Cerebellar nuclear complex (tissue), 1 donor: ENCODE measurements at regions not wholly inside any gene's neighbourhood (a gene's known extent, or its start where the extent isn't known, plus 50 kb on each side); places are given as distances from the start of the nearest gene placed in this dataset.
"Not testable (repeated sequence)": the region's sequence is repeated elsewhere in the genome, so short reads cannot be mapped to it uniquely, and the experiment has no call there.

Experiments
- DNase-seq, 2 experiments: peaks; one replicate each; lab custom pipeline; 2025; lab: John Stamatoyannopoulos, UW

DNA sequence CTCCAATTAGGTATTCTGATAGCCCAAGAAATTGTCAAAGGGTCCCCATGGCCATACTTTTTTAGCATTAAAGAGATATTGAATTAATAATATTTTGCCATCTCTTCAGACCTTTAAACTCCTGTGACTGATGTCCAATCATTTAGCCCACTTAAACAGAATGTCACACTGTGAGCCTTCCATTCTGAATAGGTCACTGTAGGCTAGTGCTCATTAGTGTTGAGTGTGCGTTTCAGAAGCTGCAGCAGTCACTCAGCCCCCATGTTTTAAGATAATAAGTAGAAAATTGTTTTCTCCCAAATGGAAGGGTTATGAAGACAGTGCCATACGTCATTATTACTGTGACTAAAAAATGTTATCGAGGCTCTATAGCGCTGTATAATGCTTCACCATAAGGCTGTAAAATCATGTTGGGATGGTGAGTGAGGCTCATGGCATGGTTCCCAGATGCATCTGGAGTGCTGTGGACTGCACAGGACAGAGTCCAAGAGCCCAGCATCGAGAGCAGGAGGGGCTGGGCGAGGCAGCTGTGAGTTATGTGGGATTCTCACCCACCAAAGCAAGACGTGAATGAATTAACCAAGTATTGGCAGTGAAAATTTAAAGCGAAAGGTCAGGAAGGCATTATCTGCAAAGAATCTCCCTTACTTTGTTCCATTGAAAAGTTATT, 2112.9 kb upstream of the WWC1 start:
- DNase-seq: no peak

GRCh38 chr5:166185185-166185584, 2106.3 kb upstream of the WWC1 start:
- no peak for DNase-seq

GRCh38 chr5:166188501-166189325, 2102.7 kb upstream of the WWC1 start:
- DNase-seq: no peak

DNA sequence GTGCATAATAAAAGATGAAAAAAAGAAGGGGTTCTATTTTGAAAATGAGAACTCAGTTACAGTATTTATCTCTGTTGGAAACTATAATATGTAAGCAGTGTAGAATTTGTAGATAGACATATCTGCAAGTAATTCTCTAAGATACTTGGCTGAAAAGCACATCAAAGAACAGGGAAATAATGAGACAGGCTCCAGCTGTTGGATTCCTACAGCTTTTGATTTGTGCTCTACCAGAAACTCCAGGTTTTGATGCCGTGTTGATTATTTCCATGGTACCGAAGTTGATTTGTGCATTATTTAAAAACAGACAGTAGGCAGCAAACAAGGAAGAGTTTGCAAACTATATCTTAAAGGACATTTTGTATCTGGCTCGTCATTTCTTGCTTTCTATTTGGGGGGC, 2098.7 kb upstream of the WWC1 start:
- DNase-seq: no peak

DNA sequence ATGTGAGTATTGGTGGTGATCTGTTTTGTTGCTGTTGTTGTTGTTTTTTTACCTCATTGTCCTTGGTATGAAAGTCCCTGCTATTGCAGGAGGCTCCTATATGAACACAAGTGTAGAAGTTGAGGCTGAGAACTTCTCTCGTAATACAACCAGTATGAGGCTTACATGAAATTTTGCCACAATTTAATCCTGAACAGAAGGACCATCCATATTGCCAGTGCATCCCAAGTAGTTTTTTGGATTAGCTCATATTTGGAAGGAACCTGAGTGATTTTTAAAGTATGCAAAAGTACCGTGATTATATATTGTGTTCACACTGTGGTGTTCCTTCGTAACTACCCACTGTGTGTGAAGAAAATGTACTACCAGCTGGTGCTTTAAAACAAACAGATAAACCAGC, 2095.5 kb upstream of the WWC1 start:
- DNase-seq: no peak

GRCh38 chr5:166200532-166200931, 2090.9 kb upstream of the WWC1 start:
- no peak for DNase-seq

DNA sequence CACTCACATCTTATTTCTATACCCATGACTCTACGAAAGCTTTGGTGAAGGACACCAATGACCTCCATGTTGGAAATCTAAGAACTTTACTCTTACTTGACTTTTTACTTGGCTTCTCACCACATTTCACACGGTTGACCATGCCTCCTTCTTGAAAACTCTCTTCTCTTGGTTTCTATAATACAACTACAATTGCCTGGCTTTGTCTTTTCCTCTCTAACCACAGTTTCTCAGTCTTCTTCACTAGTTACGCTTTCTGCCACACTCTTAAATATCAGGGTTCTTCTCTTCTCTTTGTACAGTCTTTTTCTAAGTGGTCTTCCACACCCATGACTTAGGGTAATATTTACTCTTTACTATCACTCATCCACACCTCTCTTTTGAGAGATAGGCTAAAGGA, 2079.8 kb upstream of the WWC1 start:
- no peak for DNase-seq

- no peak for DNase-seq
Observed at GRCh38 chr5:166236327-166236726, 2055.1 kb upstream of the WWC1 start.

- no peak for DNase-seq
Observed at GRCh38 chr5:166240705-166241104, 2050.7 kb upstream of the WWC1 start.

- no peak for DNase-seq
Observed at GRCh38 chr5:166245556-166245955, 2045.9 kb upstream of the WWC1 start.

DNA sequence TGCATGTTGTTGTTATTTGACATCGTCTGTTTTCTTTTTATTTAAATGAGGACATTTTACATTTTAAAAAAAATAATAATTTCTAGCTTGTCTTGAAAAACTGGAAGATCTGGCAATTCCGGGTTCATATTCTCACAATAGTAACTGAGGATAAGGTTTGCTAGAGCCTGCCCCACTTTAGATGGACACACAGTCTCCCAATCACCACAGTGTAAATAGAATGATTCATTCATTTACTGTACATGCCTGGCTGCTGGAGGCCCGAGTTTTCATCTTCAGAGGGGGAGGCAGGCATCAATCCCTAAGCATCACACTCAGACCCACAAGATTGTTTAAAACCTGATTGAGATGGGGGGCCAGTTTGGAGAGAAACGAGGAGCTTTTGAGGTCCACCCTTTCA, 2039.7 kb upstream of the WWC1 start:
- DNase-seq: no peak

GRCh38 chr5:166257661-166258060, 2033.8 kb upstream of the WWC1 start:
- DNase-seq: no peak

- DNase-seq: no peak
Observed at GRCh38 chr5:166262395-166262794, 2029.0 kb upstream of the WWC1 start.

GRCh38 chr5:166267907-166268306, 2023.5 kb upstream of the WWC1 start:
- no peak for DNase-seq

GRCh38 chr5:166270712-166271111, 2020.7 kb upstream of the WWC1 start:
- no peak for DNase-seq

DNA sequence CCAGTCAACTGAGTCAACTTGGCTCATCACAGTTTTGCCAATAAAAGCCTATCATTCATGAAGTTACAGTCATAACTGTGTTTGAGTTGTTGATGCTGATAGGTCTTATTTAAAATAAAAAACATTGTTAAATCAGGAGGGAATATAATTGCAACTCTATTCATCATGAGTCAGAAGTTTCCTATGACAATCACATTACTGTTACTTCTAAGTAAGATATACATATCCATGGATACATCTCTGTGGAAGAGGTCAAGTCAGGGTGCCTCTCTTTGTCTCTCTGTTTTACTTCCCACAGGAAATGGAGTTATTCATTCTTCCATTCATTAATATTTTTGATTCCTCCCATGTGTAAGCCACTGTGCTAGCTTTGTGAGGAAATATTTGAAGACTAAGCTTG, 2015.4 kb upstream of the WWC1 start:
- DNase-seq: no peak

- DNase-seq: no peak
Observed at GRCh38 chr5:166279828-166280227, 2011.6 kb upstream of the WWC1 start.

- DNase-seq: no peak
Observed at GRCh38 chr5:166281433-166281832, 2010.0 kb upstream of the WWC1 start.

GRCh38 chr5:166282939-166283338, 2008.5 kb upstream of the WWC1 start:
- no peak for DNase-seq

DNA sequence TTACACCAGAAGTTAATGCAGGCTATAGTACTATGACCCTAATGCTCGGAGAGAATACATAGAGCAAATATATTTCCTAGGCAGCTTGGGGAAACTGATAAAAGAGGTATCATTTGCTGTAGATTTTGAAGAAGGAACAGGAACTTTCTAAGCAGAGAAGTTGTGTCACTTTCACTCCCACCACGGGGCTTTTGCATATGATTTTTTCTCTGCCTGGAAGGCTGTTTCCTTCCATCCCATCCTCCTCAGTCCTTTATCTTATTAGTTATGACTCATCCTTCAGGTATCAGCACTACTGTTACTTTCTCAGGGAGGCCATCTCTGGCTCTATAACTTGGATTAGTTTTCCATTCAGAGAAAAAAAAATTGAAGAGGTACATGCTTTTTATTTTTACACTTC, 2006.1 kb upstream of the WWC1 start:
- DNase-seq: no peak

- no peak for DNase-seq
Observed at GRCh38 chr5:166286832-166287231, 2004.6 kb upstream of the WWC1 start.

DNA sequence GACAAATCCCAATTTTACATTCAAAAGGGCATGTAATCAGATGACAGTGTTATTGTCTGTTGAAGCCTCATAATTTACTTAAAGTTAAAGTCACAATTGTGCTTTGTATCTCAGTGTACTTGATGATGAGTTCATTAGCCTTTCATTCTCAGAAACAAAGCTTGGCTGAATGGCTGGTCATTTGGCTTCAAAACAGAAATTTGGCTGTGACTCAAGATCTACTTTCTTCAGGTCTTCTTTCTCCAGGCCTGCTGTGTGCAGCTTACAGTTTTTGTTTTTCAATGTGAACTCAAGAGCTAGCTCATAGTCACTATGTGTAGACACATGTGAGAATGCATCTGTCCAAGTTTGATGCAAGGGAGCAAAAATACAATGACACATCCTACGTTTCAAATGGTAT, 2003.6 kb upstream of the WWC1 start:
- DNase-seq: no peak

GRCh38 chr5:166291800-166292199, 1999.6 kb upstream of the WWC1 start:
- DNase-seq: not testable (repeated sequence)

- DNase-seq: no peak
Observed at GRCh38 chr5:166293892-166294291, 1997.6 kb upstream of the WWC1 start.
